ENCODE measurements at regions not wholly inside any gene's neighbourhood (a gene's known extent, or its start where the extent isn't known, plus 50 kb on each side); places are given as distances from the start of the nearest gene placed in this dataset.

GRCh38 chr1:47562147-47562546 lies 124.3 kb downstream of the FOXD2 start:
- Histone ChIP-seq H3K27me3 (replicated peaks in 1 of 7) (peaks cover 0 to 52% (median 0%) of the 10 kb centered on the region in 7 donors), H3K27ac (peak overlapping the region in 1 of 8 donors; percentile 2), H3K4me1 (no peaks in the 10 kb centered on the region), H3K9me3 (no peaks in the 10 kb centered on the region), H3K4me3 (no peak overlapping the region), H3K36me3 (no peaks in the 10 kb centered on the region)
- no peak for DNase-seq
- intact Hi-C loops (cut with DNase I; ENCODE audit: low total_unique reads) = no loop called here
- no peak for TF ChIP-seq CTCF (IDR thresholded peaks at IDR 0.05 in 8 of 11, conservative IDR thresholded peaks at IDR 0.05 in 3 of 11)
- TF ChIP-seq POLR2A (IDR thresholded peaks at IDR 0.05) = no peak
- no peak for TF ChIP-seq POLR2AphosphoS5 (IDR thresholded peaks at IDR 0.05)
- 56 to 79% (median 65%) methylated on average over 1 of the region's 1 CpG for WGBS, 5 donors

DNA sequence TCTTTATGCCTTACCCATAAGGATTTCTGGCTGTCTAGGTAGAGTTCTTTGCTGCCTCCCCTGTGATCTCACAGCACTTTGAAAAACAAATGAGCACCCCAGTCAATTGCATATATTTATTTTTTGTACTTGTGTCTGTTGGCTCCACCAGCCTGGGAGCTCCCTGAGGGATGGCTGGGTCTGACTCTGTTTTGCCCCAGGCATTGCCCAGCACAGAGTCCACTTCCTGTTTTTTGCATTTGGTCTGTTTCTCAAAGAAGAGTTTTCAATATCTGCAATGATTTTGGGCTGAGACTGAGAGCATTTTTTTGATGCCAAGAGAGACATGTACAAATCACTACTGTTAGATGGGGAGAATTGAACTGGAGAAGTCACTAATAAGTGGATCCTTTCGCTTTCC lies 125.0 kb downstream of the FOXD2 start:
- intact Hi-C loops (cut with DNase I; ENCODE audit: low total_unique reads) = no loop called here
- H3K27ac ChIP-seq = no peak overlapping the region
- no peaks in the 10 kb centered on the region for H3K36me3 ChIP-seq
- H3K4me1 ChIP-seq = no peaks in the 10 kb centered on the region
- DNase-seq = peak; percentile 22
- no peak overlapping the region for H3K4me3 ChIP-seq
- 79 to 100% (median 86%) methylated on average over 1 of the region's 1 CpG for WGBS, 5 donors
- peaks cover 0 to 55% (median 0%) of the 10 kb centered on the region in 7 donors for H3K27me3 ChIP-seq (replicated peaks in 1 of 7)
- no peaks in the 10 kb centered on the region for H3K9me3 ChIP-seq
- no peak for TF ChIP-seq POLR2AphosphoS5 (IDR thresholded peaks at IDR 0.05)
- no peak for TF ChIP-seq CTCF (IDR thresholded peaks at IDR 0.05 in 8 of 11, conservative IDR thresholded peaks at IDR 0.05 in 3 of 11)
- TF ChIP-seq POLR2A (IDR thresholded peaks at IDR 0.05) = no peak

DNA sequence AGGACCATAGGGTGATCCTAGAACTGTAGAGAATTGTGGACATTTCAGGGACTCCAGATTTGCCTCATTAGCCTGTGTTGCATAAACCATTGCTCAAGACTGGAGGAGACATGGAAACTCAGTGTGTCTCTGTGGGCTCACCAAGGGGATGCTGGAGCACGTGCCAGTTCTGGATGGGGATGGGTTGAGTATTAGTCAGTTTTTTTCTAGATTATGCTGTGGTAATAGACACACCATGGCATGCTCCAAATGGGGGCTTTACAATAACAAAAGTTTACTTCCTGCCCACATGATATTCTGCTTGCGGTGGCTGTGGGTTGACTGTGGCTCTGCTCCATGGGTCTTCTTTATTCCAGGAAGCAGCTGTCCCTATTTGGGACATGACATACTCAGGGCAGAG lies 125.4 kb downstream of the FOXD2 start:
- Histone ChIP-seq H3K27ac (no peak overlapping the region), H3K4me1 (no peaks in the 10 kb centered on the region), H3K4me3 (no peak overlapping the region), H3K36me3 (no peaks in the 10 kb centered on the region), H3K27me3 (replicated peaks in 1 of 7) (peaks cover 0 to 57% (median 0%) of the 10 kb centered on the region in 7 donors), H3K9me3 (no peaks in the 10 kb centered on the region)
- intact Hi-C loops (cut with DNase I; ENCODE audit: low total_unique reads) = no loop called here
- DNase-seq = peak; percentile 8
- 13 to 54% (median 18%) methylated on average over 2 of the region's 2 CpGs for WGBS, 5 donors
- TF ChIP-seq POLR2A (IDR thresholded peaks at IDR 0.05) = no peak
- no peak for TF ChIP-seq CTCF (IDR thresholded peaks at IDR 0.05 in 8 of 11, conservative IDR thresholded peaks at IDR 0.05 in 3 of 11)
- TF ChIP-seq POLR2AphosphoS5 (IDR thresholded peaks at IDR 0.05) = no peak

DNA sequence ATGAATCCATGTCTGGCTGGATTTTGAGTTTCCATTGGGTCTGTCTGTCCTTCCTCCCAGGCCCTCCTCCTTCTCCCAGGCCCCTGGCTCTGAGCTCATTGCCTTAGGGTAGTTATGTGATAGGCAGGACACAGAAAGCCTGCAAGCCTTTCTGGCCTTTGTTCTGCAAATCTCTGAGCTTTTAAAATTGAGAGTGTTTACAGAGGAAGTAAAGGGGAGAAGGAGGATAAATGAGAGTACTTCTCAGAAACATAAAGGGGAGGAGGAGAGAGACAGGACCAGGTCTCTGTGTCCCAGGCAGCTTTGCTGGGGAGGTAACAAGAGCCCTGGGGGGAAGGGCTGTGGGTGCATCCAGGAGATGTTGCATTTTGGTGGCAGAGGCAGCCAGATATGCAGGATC lies 126.7 kb downstream of the FOXD2 start:
- DNase-seq = peak; percentile 31
- intact Hi-C loops (cut with DNase I; ENCODE audit: low total_unique reads) = no loop called here
- TF ChIP-seq POLR2AphosphoS5 (IDR thresholded peaks at IDR 0.05) = no peak
- Histone ChIP-seq H3K27me3 (replicated peaks in 1 of 7) (peaks cover 0 to 61% (median 0%) of the 10 kb centered on the region in 7 donors), H3K27ac (peak overlapping the region in 1 of 8 donors; percentile 18), H3K4me1 (peaks cover 0 to 8% (median 1%) of the 10 kb centered on the region in 6 donors), H3K4me3 (no peak overlapping the region), H3K9me3 (no peaks in the 10 kb centered on the region), H3K36me3 (no peaks in the 10 kb centered on the region)

- 85 to 92% (median 86%) methylated on average over 2 of the region's 2 CpGs for WGBS, 5 donors
Observed at GRCh38 chr1:47565092-47565491, 127.2 kb downstream of the FOXD2 start.

More at GRCh38 chr1:47565092-47565491, 127.2 kb downstream of the FOXD2 start:
- Histone ChIP-seq H3K36me3 (no peaks in the 10 kb centered on the region), H3K9me3 (no peaks in the 10 kb centered on the region), H3K4me1 (peaks cover 0 to 13% (median 4%) of the 10 kb centered on the region in 6 donors), H3K27me3 (replicated peaks in 1 of 7) (peaks cover 0 to 61% (median 0%) of the 10 kb centered on the region in 7 donors), H3K27ac (peak overlapping the region in 1 of 8 donors; percentile 18), H3K4me3 (no peak overlapping the region)
- intact Hi-C loops (cut with DNase I; ENCODE audit: low total_unique reads) = no loop called here
- TF ChIP-seq CTCF (IDR thresholded peaks at IDR 0.05 in 8 of 11, conservative IDR thresholded peaks at IDR 0.05 in 3 of 11) (no peak), POLR2A (IDR thresholded peaks at IDR 0.05) (no peak), POLR2AphosphoS5 (IDR thresholded peaks at IDR 0.05) (no peak)
- no peak for DNase-seq
